Breast epithelium (tissue), 4 donors: ENCODE measurements at regions not wholly inside any gene's neighbourhood (a gene's known extent, or its start where the extent isn't known, plus 50 kb on each side); places are given as distances from the start of the nearest gene placed in this dataset.

ENCODE experiments used
- DNase-seq, 2 donors: peaks; one replicate each; pipeline ENCODE4 v3.0.0-alpha.2; 2019; ENCODE audit warnings: low spot score in 2 of 2
- H3K27ac ChIP-seq, 2 donors: fragments of 200-600 bp; sonication (generic) in 1 of 2; one replicate each; pipeline ENCODE4 v1.5.1; 2016 to 2019; ENCODE audit warnings: mild to moderate bottlenecking in 1 of 2
- H3K27me3 ChIP-seq, 2 donors: fragments of 200-600 bp; sonication (generic) in 1 of 2; one replicate each; pipeline versions ENCODE4 v1.5.1 to v1.6.0; 2017 to 2019; ENCODE audit warnings: control low read depth in 1 of 2, mild to moderate bottlenecking in 1 of 2
- H3K36me3 ChIP-seq: fragments of 200-600 bp; one replicate; pipeline ENCODE4 v1.5.1; 2019
- H3K4me1 ChIP-seq, 2 donors: fragments of 200-600 bp; sonication (generic); one replicate each; pipeline ENCODE4 v1.5.1; 2016 to 2019; ENCODE audit warnings: control low read depth in 1 of 2
- H3K4me3 ChIP-seq, 3 donors: fragments of 200-600 bp; sonication (generic); 1 replicate in 2 of 3; 2 replicates in 1 of 3; pipeline ENCODE4 v1.5.1; 2016 to 2019; ENCODE audit warnings: mild to moderate bottlenecking in 3 of 3, moderate library complexity in 2 of 3
- H3K9me3 ChIP-seq, 2 donors: fragments of 200-600 bp; sonication (generic) in 1 of 2; one replicate each; pipeline ENCODE4 v1.5.1; 2016 to 2019; ENCODE audit warnings: control low read depth in 1 of 2
- CTCF ChIP-seq, 3 donors: fragments of 450-650 bp; IDR thresholded peaks; one replicate each; pipeline ENCODE4 v1.5.1; 2016 to 2017; ENCODE audit warnings: antibody characterized with exemption in 3 of 3, mild to moderate bottlenecking in 3 of 3, moderate library complexity in 3 of 3
- POLR2A ChIP-seq: fragments of 450-650 bp; IDR thresholded peaks from one replicate; pipeline ENCODE4 v1.6.1; 2016; ENCODE audit warnings: antibody characterized with exemption, mild to moderate bottlenecking, moderate library complexity
- POLR2AphosphoS5 ChIP-seq, 3 donors: sonication (generic); formaldehyde crosslinking; IDR thresholded peaks; one replicate each; pipeline ENCODE4 v1.6.1; 2017; ENCODE audit warnings: antibody characterized with exemption in 3 of 3
- intact Hi-C: fragments of 100-400 bp; cut with DNase I; formaldehyde crosslinking; loops from one replicate; pipeline ENCODE4 v1.15.1; 2023; ENCODE audit warnings: low total_unique reads

GRCh38 chr14:39957290-39957689 is 525.1 kb upstream of the FBXO33 start:
- H3K27ac ChIP-seq, result no peak overlapping the region
- H3K4me1 ChIP-seq, result no peaks in the 10 kb centered on the region
- intact Hi-C loops, result no loop called here
- no peak for TF ChIP-seq POLR2AphosphoS5 (IDR thresholded peaks at IDR 0.05)
- TF ChIP-seq POLR2A, result no peak
- no peak for TF ChIP-seq CTCF (IDR thresholded peaks at IDR 0.05)
- no peaks in the 10 kb centered on the region for H3K27me3 ChIP-seq
- peaks cover 0 to 39% of the 10 kb centered on the region in 2 donors for H3K9me3 ChIP-seq
- H3K36me3 ChIP-seq, result no peaks in the 10 kb centered on the region
- DNase-seq, result no peak
- no peak overlapping the region for H3K4me3 ChIP-seq

- intact Hi-C loops, result no loop called here
- Histone ChIP-seq H3K9me3 (peaks cover 0 to 36% of the 10 kb centered on the region in 2 donors), H3K27ac (no peak overlapping the region), H3K27me3 (no peaks in the 10 kb centered on the region), H3K4me1 (no peaks in the 10 kb centered on the region), H3K36me3 (no peaks in the 10 kb centered on the region), H3K4me3 (no peak overlapping the region)
- TF ChIP-seq CTCF (IDR thresholded peaks at IDR 0.05), result no peak
- TF ChIP-seq POLR2A, result no peak
- TF ChIP-seq POLR2AphosphoS5 (IDR thresholded peaks at IDR 0.05), result no peak
- no peak for DNase-seq
Measured at GRCh38 chr14:39956372-39956771, 524.1 kb upstream of the FBXO33 start.

- TF ChIP-seq CTCF (IDR thresholded peaks at IDR 0.05) (no peak), POLR2AphosphoS5 (IDR thresholded peaks at IDR 0.05) (no peak), POLR2A (no peak)
- no peak overlapping the region for H3K4me3 ChIP-seq
- H3K27me3 ChIP-seq, result no peaks in the 10 kb centered on the region
- H3K36me3 ChIP-seq, result no peaks in the 10 kb centered on the region
- H3K4me1 ChIP-seq, result no peaks in the 10 kb centered on the region
- H3K27ac ChIP-seq, result no peak overlapping the region
- peaks cover 4 to 12% of the 10 kb centered on the region in 2 donors for H3K9me3 ChIP-seq
- intact Hi-C loops, result no loop called here
- no peak for DNase-seq
Measured at GRCh38 chr14:39948235-39948634, 516.0 kb upstream of the FBXO33 start.

- intact Hi-C loops, result no loop called here
- TF ChIP-seq POLR2A, result no peak
- no peak for TF ChIP-seq CTCF (IDR thresholded peaks at IDR 0.05)
- TF ChIP-seq POLR2AphosphoS5 (IDR thresholded peaks at IDR 0.05), result no peak
Measured at GRCh38 chr14:39946807-39947206, 514.6 kb upstream of the FBXO33 start.

GRCh38 chr14:39939023-39939422 is 506.8 kb upstream of the FBXO33 start:
- Histone ChIP-seq H3K36me3 (no peaks in the 10 kb centered on the region), H3K27ac (no peak overlapping the region), H3K4me3 (no peak overlapping the region), H3K9me3 (no peaks in the 10 kb centered on the region), H3K27me3 (no peaks in the 10 kb centered on the region), H3K4me1 (no peaks in the 10 kb centered on the region)
- no peak for DNase-seq
- intact Hi-C loops, result no loop called here
- TF ChIP-seq POLR2AphosphoS5 (IDR thresholded peaks at IDR 0.05) (no peak), POLR2A (no peak), CTCF (IDR thresholded peaks at IDR 0.05) (no peak)

More at GRCh38 chr14:39946807-39947206, 514.6 kb upstream of the FBXO33 start:
- Histone ChIP-seq H3K9me3 (peaks cover 0 to 4% of the 10 kb centered on the region in 2 donors), H3K36me3 (no peaks in the 10 kb centered on the region), H3K27ac (no peak overlapping the region), H3K27me3 (no peaks in the 10 kb centered on the region), H3K4me1 (no peaks in the 10 kb centered on the region), H3K4me3 (no peak overlapping the region)
- no peak for DNase-seq
